ENCODE measurements at regions not wholly inside any gene's neighbourhood (a gene's known extent, or its start where the extent isn't known, plus 50 kb on each side); places are given as distances from the start of the nearest gene placed in this dataset.

DNA sequence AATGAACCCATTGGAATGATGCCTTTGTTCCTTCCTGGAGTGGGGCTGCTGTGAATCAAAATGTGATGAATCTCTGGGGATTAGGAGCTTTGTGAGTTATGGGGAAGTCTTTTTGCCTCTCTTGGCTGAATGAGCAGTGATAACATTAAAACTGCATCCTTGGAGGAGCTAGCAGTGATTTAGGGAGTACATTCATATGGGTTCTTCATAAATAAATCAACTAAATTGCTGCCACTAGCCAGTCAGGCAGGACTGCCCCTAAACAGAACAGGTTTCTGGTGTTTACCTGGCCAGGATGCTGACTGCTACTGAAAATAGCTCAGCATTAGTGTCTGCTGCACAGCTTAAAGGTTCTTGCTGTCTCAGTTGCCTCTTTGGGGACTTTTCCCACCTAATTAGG is 244.5 kb upstream of the MEX3C start:
- TF ChIP-seq, protein P1, sequence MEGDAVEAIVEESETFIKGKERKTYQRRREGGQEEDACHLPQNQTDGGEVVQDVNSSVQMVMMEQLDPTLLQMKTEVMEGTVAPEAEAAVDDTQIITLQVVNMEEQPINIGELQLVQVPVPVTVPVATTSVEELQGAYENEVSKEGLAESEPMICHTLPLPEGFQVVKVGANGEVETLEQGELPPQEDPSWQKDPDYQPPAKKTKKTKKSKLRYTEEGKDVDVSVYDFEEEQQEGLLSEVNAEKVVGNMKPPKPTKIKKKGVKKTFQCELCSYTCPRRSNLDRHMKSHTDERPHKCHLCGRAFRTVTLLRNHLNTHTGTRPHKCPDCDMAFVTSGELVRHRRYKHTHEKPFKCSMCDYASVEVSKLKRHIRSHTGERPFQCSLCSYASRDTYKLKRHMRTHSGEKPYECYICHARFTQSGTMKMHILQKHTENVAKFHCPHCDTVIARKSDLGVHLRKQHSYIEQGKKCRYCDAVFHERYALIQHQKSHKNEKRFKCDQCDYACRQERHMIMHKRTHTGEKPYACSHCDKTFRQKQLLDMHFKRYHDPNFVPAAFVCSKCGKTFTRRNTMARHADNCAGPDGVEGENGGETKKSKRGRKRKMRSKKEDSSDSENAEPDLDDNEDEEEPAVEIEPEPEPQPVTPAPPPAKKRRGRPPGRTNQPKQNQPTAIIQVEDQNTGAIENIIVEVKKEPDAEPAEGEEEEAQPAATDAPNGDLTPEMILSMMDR (IDR thresholded peaks at IDR 0.05; ENCODE audit: control insufficient read depth, extremely low read depth, insufficient read depth) = no peak
- H3K4me3 ChIP-seq (ENCODE audit: low read depth, low read length) = no peak overlapping the region
- DNase-seq (ENCODE audit: low read depth) = no peak

DNA sequence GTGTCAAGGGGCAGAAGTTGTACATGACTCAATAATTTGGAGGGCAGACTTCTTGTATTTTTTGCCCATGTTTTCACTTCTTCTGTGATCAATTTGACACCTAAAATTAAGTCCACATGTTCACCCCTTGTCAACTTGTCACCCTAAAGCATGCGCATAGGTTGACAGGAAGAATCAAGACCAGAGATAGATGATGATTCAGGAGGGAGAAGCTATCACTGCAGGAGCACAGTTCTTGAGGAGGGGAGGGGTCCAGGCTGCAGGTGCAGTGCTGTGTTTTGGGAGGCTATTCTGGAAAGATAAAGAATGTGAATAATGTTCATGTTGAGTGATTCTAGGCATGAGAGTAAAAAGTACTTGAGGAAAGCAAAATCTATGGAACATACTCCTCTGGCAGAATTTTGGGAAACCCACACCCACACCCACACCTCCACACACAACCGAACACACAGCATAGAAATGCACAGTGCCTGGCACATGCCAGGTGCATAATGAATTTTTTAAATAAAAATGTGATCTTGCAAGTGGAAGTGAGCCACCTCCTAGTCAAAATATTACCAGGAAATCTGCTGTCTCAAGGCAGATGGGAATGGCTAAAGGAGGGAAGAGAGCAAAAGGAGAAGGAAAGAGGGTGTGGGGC is 249.2 kb upstream of the MEX3C start:
- TF ChIP-seq, protein P1 (IDR thresholded peaks at IDR 0.05; ENCODE audit: control insufficient read depth, extremely low read depth, insufficient read depth) = no peak
- DNase-seq (ENCODE audit: low read depth) = no peak
- no peak overlapping the region for H3K4me3 ChIP-seq (ENCODE audit: low read depth, low read length)

DNA sequence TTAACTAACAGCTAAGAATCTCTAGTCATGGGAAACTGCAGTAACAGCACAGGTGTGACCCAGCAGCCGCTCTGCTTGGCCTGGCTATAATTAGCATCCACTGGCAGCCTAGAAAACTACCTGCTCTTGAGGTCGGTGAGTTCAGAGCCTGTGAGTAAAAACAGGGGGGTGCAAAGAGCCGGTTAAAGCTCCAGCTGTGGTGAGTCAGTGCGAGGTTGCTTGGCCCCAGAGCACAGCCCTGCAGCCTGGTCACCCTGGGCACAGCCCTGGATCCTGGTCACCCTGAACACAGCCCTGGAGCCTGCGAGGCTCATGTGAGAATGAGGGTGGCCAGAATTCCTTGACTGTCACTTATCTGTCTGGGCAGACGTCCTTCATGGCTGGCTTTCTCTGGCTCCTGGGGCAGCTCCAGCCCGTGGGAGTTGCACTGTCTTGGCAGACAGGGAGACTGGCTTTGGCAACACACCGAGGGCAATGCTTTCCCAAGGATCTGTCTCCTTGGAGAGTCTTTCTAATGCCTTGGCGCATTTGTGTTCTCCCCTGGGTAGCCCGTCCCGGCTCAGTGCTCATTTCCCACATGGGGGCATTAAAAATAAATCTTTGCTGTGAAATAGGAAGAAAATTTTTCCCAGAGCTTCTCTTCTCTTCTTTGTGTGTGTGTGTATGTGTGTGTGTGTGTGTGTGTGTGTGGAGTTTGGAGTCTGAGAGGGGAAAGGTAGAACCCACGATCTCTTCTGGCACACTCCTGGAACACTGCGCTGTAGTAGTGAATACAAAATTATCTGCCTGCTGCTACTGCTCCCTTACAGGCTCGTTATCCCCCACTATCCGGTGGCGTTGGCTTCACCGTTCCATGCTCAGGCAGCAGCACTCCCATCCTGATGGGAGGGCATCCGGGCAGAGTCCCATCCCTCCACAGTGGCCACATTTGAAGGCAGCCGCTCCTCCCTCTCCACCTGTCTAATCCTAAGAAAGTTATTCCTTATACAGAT is 250.2 kb upstream of the MEX3C start:
- no peak overlapping the region for H3K4me3 ChIP-seq (ENCODE audit: low read depth, low read length)
- TF ChIP-seq, protein P1 (IDR thresholded peaks at IDR 0.05; ENCODE audit: control insufficient read depth, extremely low read depth, insufficient read depth) = no peak
- DNase-seq (ENCODE audit: low read depth) = no peak

DNA sequence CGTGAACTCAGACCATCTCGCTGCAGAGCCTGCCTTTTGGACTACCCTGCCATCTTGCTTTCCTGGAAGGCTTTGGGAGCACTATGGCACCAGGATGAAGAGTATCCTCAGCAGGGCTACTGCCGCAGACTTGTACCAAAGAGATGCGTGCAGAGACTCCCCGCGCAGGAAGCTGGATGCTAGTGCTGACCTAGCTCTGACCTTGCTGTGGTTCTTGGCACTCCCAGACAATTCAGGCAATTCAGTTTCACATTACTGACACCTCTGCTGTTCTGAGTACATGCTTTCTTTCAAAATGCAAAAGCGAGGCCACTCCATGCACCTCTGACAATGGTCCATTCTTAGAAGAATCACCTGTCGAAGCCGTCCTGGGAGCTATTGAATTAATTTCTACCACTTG is 251.5 kb upstream of the MEX3C start:
- TF ChIP-seq, protein P1 (IDR thresholded peaks at IDR 0.05; ENCODE audit: control insufficient read depth, extremely low read depth, insufficient read depth) = no peak
- H3K4me3 ChIP-seq (ENCODE audit: low read depth, low read length) = no peak overlapping the region
- no peak for DNase-seq (ENCODE audit: low read depth)

DNA sequence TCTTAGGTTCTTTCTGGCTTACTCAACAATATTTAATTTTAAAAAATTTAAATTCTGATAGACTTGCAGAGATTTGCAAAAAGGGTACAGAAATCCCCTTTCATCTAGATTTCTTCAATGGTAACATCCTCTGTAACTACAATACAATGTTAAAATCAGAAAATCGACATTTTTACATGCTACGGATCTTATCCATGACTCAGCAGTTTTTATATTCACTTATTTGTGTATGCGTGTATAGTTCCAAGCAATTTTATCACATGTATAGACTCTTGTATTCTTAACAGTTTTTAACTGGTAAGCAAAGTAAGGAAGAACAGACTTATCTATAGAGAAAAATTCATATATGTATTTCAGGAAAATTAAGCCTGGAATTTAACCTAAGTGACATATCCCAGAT is 256.1 kb upstream of the MEX3C start:
- TF ChIP-seq, protein P1 (IDR thresholded peaks at IDR 0.05; ENCODE audit: control insufficient read depth, extremely low read depth, insufficient read depth) = no peak
- no peak for DNase-seq (ENCODE audit: low read depth)
- no peak overlapping the region for H3K4me3 ChIP-seq (ENCODE audit: low read depth, low read length)

DNA sequence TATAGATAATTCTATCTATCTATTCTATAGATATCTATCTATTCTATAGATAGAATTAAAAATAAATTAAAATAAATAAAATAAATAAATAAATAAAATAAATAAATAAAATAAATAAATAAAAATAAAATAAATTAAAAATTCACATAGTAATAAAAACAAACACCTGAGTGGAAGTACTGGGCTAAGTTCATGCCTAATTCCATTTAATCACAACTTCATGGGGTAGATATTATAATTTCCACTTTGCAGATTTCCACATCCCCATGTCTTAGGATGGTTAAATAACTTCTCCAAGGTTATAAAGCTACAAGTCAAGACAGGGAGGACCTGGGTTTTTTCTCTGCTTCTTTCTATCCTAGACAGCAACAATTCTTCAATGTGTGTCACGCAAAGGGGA is 261.4 kb upstream of the MEX3C start:
- no peak overlapping the region for H3K4me3 ChIP-seq (ENCODE audit: low read depth, low read length)
- DNase-seq (ENCODE audit: low read depth) = no peak
- TF ChIP-seq, protein P1 (IDR thresholded peaks at IDR 0.05; ENCODE audit: control insufficient read depth, extremely low read depth, insufficient read depth) = no peak

Data from LNCaP clone FGC (cell line).